Kidney capillary endothelial cell (primary cell): ENCODE measurements at regions not wholly inside any gene's neighbourhood (a gene's known extent, or its start where the extent isn't known, plus 50 kb on each side); places are given as distances from the start of the nearest gene placed in this dataset.

ENCODE experiments used
- DNase-seq: peaks from one replicate; pipeline ENCODE4 v3.0.0-alpha.2; 2018; ENCODE audit warnings: low spot score

- no peak for DNase-seq
Observed at GRCh38 chr2:224210286-224211180, 171.4 kb upstream of the SERPINE2 start.

GRCh38 chr2:224209555-224210285 is 170.6 kb upstream of the SERPINE2 start:
- DNase-seq, result no peak

GRCh38 chr2:224208443-224208842 is 169.4 kb upstream of the SERPINE2 start:
- no peak for DNase-seq

- DNase-seq, result no peak
Observed at GRCh38 chr2:224208007-224208406, 168.9 kb upstream of the SERPINE2 start.

- no peak for DNase-seq
Observed at GRCh38 chr2:224206816-224207215, 167.7 kb upstream of the SERPINE2 start.

- no peak for DNase-seq
Observed at GRCh38 chr2:224202281-224202865, 163.3 kb upstream of the SERPINE2 start.

GRCh38 chr2:224198436-224198835 is 159.3 kb upstream of the SERPINE2 start:
- no peak for DNase-seq

- DNase-seq, result no peak
Observed at GRCh38 chr2:224196810-224197209, 157.7 kb upstream of the SERPINE2 start.

- DNase-seq, result no peak
Observed at GRCh38 chr2:224195925-224196571, 157.0 kb upstream of the SERPINE2 start.

- no peak for DNase-seq
Observed at GRCh38 chr2:224194161-224194560, 155.1 kb upstream of the SERPINE2 start.

- no peak for DNase-seq
Observed at GRCh38 chr2:224191465-224191864, 152.4 kb upstream of the SERPINE2 start.

- no peak for DNase-seq
Observed at GRCh38 chr2:224190936-224191270, 151.8 kb upstream of the SERPINE2 start.

- DNase-seq, result no peak
Observed at GRCh38 chr2:224190234-224190935, 151.3 kb upstream of the SERPINE2 start.

GRCh38 chr2:224187220-224187619 is 148.1 kb upstream of the SERPINE2 start:
- no peak for DNase-seq

GRCh38 chr2:224185023-224185601 is 146.0 kb upstream of the SERPINE2 start:
- no peak for DNase-seq

- no peak for DNase-seq
Observed at GRCh38 chr2:224183086-224183485, 144.0 kb upstream of the SERPINE2 start.

GRCh38 chr2:224182498-224182897 is 143.4 kb upstream of the SERPINE2 start:
- no peak for DNase-seq

GRCh38 chr2:224181534-224182155 is 142.6 kb upstream of the SERPINE2 start:
- DNase-seq, result no peak

GRCh38 chr2:224180810-224181209 is 141.7 kb upstream of the SERPINE2 start:
- no peak for DNase-seq

- DNase-seq, result no peak
Observed at GRCh38 chr2:224178056-224178455, 139.0 kb upstream of the SERPINE2 start.

GRCh38 chr2:224175538-224175937 is 136.5 kb upstream of the SERPINE2 start:
- DNase-seq, result peak; percentile 10
